HG02610 (cell line): ENCODE measurements at regions not wholly inside any gene's neighbourhood (a gene's known extent, or its start where the extent isn't known, plus 50 kb on each side); places are given as distances from the start of the nearest gene placed in this dataset.

Experiments
- ATAC-seq: cut with Tn5 transposase; IDR thresholded peaks from one replicate; pipeline ENCODE4 v1.9.1; 2021; ENCODE audit warnings: mild to moderate bottlenecking, moderate library complexity; ENCODE audit not compliant: unreplicated experiment

- no peak for ATAC-seq
Observed at GRCh38 chr3:66740260-66740659, 239.4 kb upstream of the LRIG1 start.

- ATAC-seq = no peak
Observed at GRCh38 chr3:66744521-66744920, 243.7 kb upstream of the LRIG1 start.

- ATAC-seq = no peak
Observed at GRCh38 chr3:66744986-66745385, 244.2 kb upstream of the LRIG1 start.

GRCh38 chr3:66747261-66747660 lies 246.4 kb upstream of the LRIG1 start:
- ATAC-seq = no peak

- ATAC-seq = no peak
Observed at GRCh38 chr3:66747696-66748095, 246.9 kb upstream of the LRIG1 start.

- ATAC-seq = no peak
Observed at GRCh38 chr3:66748175-66748876, 247.5 kb upstream of the LRIG1 start.

- no peak for ATAC-seq
Observed at GRCh38 chr3:66751842-66752241, 246.3 kb upstream of the KBTBD8 start.

GRCh38 chr3:66753670-66754069 lies 244.4 kb upstream of the KBTBD8 start:
- no peak for ATAC-seq

GRCh38 chr3:66754613-66755012 lies 243.5 kb upstream of the KBTBD8 start:
- ATAC-seq = no peak

- ATAC-seq = no peak
Observed at GRCh38 chr3:66755924-66756323, 242.2 kb upstream of the KBTBD8 start.

- ATAC-seq = no peak
Observed at GRCh38 chr3:66756468-66757036, 241.6 kb upstream of the KBTBD8 start.

GRCh38 chr3:66761093-66761780 lies 236.9 kb upstream of the KBTBD8 start:
- no peak for ATAC-seq

GRCh38 chr3:66762916-66763693 lies 235.0 kb upstream of the KBTBD8 start:
- no peak for ATAC-seq

- no peak for ATAC-seq
Observed at GRCh38 chr3:66778107-66778506, 220.0 kb upstream of the KBTBD8 start.

GRCh38 chr3:66778777-66779176 lies 219.3 kb upstream of the KBTBD8 start:
- ATAC-seq = no peak

GRCh38 chr3:66785191-66785909 lies 212.8 kb upstream of the KBTBD8 start:
- no peak for ATAC-seq

GRCh38 chr3:66789580-66790237 lies 208.4 kb upstream of the KBTBD8 start:
- ATAC-seq = no peak

GRCh38 chr3:66792086-66792485 lies 206.0 kb upstream of the KBTBD8 start:
- no peak for ATAC-seq

GRCh38 chr3:66795365-66795764 lies 202.7 kb upstream of the KBTBD8 start:
- ATAC-seq = no peak

- ATAC-seq = no peak
Observed at GRCh38 chr3:66796343-66796742, 201.8 kb upstream of the KBTBD8 start.
